ENCODE measurements at regions not wholly inside any gene's neighbourhood (a gene's known extent, or its start where the extent isn't known, plus 50 kb on each side); places are given as distances from the start of the nearest gene placed in this dataset.
"Not testable (repeated sequence)": the region's sequence is repeated elsewhere in the genome, so short reads cannot be mapped to it uniquely, and the experiment has no call there.

- not testable (repeated sequence) for DNase-seq (ENCODE audit: low spot score)
These were observed 55.3 kb downstream of the BBS10 start for GRCh38 chr12:76292891-76293290.

GRCh38 chr12:76292305-76292704 lies 55.9 kb downstream of the BBS10 start:
- DNase-seq (ENCODE audit: low spot score), result not testable (repeated sequence)

- DNase-seq (ENCODE audit: low spot score), result no peak
These were observed 57.0 kb downstream of the BBS10 start for GRCh38 chr12:76290963-76291859.

- DNase-seq (ENCODE audit: low spot score), result no peak
These were observed 60.0 kb downstream of the BBS10 start for GRCh38 chr12:76288218-76288617.

GRCh38 chr12:76284816-76285750 lies 63.1 kb downstream of the BBS10 start:
- DNase-seq (ENCODE audit: low spot score), result peak; percentile 16

- DNase-seq (ENCODE audit: low spot score), result no peak
These were observed 65.5 kb downstream of the BBS10 start for GRCh38 chr12:76282744-76283143.

- no peak for DNase-seq (ENCODE audit: low spot score)
These were observed 70.7 kb downstream of the BBS10 start for GRCh38 chr12:76277480-76277879.

- DNase-seq (ENCODE audit: low spot score), result no peak
These were observed 71.6 kb downstream of the BBS10 start for GRCh38 chr12:76276499-76277151.

- no peak for DNase-seq (ENCODE audit: low spot score)
These were observed 72.6 kb downstream of the BBS10 start for GRCh38 chr12:76275511-76276093.

- DNase-seq (ENCODE audit: low spot score), result no peak
These were observed 73.7 kb downstream of the BBS10 start for GRCh38 chr12:76274420-76275083.

- no peak for DNase-seq (ENCODE audit: low spot score)
These were observed 75.9 kb downstream of the BBS10 start for GRCh38 chr12:76272287-76272686.

GRCh38 chr12:76270657-76271358 lies 77.4 kb downstream of the BBS10 start:
- DNase-seq (ENCODE audit: low spot score), result no peak

- no peak for DNase-seq (ENCODE audit: low spot score)
These were observed 79.9 kb downstream of the BBS10 start for GRCh38 chr12:76268267-76268666.

GRCh38 chr12:76266797-76267196 lies 81.4 kb downstream of the BBS10 start:
- DNase-seq (ENCODE audit: low spot score), result no peak

- no peak for DNase-seq (ENCODE audit: low spot score)
These were observed 82.6 kb downstream of the BBS10 start for GRCh38 chr12:76265424-76266180.

GRCh38 chr12:76264611-76265012 lies 83.6 kb downstream of the BBS10 start:
- DNase-seq (ENCODE audit: low spot score), result no peak

- no peak for DNase-seq (ENCODE audit: low spot score)
These were observed 84.5 kb downstream of the BBS10 start for GRCh38 chr12:76263696-76264095.

GRCh38 chr12:76260390-76260748 lies 87.8 kb downstream of the BBS10 start:
- DNase-seq (ENCODE audit: low spot score), result no peak

- DNase-seq (ENCODE audit: low spot score), result no peak
These were observed 88.4 kb downstream of the BBS10 start for GRCh38 chr12:76259660-76260389.
